GM12873 (cell line): ENCODE measurements at regions not wholly inside any gene's neighbourhood (a gene's known extent, or its start where the extent isn't known, plus 50 kb on each side); places are given as distances from the start of the nearest gene placed in this dataset.

Source experiments
- TF ChIP-seq, protein P1 (sequence below): IDR thresholded peaks from 2 replicates; pipeline ENCODE4 v1.5.1; 2012; ENCODE audit warnings: low read depth, mild to moderate bottlenecking, moderate library complexity, low read length, control low read depth; ENCODE audit not compliant: insufficient read depth; ENCODE audit errors: missing control alignments

DNA sequence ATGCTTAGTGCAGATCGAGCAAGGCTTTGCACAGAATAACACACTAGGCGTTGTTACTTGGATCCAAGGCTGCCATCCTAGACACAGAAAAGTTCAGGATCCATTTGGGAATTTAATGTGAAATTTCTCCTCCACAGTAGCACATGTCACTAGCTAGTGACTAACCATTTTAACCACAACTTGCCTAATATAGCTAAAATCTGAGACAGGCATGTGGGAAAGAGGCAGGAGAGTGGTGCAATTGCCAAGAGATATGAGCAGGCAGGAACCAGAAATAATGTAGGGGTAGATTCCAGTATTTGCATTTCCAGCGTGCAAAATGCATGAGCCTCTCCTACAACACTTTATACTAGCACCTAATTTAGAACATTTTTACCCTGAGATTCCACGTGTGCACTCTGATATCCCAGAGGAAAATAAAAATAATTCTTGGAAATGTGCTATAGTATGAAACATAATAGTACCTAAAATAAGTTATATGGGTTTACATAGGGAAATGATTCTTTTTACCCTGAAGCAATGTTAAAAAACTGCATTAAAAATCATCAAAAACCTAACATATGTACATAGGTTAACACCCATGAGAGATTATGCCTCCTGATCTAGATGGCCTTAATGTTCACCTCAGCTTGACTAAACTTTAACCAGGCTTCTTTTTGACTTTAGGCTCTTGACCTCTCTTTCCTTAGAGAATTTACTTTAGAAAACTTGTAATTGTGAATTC lies 1230.6 kb upstream of the NUDT12 start:
- TF ChIP-seq, protein P1, sequence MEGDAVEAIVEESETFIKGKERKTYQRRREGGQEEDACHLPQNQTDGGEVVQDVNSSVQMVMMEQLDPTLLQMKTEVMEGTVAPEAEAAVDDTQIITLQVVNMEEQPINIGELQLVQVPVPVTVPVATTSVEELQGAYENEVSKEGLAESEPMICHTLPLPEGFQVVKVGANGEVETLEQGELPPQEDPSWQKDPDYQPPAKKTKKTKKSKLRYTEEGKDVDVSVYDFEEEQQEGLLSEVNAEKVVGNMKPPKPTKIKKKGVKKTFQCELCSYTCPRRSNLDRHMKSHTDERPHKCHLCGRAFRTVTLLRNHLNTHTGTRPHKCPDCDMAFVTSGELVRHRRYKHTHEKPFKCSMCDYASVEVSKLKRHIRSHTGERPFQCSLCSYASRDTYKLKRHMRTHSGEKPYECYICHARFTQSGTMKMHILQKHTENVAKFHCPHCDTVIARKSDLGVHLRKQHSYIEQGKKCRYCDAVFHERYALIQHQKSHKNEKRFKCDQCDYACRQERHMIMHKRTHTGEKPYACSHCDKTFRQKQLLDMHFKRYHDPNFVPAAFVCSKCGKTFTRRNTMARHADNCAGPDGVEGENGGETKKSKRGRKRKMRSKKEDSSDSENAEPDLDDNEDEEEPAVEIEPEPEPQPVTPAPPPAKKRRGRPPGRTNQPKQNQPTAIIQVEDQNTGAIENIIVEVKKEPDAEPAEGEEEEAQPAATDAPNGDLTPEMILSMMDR, result no peak

DNA sequence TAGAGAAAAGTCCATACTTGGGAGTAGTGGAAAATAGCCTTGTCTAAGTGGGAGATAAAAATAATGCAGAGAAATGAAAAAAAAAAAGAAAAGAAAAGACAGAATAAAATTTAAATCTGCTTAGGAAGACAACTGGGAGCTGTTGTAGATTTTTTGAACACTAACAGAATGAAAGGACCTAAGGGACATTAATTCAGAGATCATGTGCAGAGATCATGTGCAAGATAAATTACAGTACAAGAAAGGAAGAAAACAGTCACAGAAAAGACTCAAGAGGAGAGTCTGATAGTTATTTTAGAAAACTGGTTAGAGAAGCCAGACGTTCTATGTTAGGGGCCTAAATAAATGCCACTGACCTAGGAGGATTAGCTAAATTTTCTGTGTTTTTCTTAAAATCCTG lies 1226.8 kb upstream of the NUDT12 start:
- TF ChIP-seq, protein P1, result no peak

DNA sequence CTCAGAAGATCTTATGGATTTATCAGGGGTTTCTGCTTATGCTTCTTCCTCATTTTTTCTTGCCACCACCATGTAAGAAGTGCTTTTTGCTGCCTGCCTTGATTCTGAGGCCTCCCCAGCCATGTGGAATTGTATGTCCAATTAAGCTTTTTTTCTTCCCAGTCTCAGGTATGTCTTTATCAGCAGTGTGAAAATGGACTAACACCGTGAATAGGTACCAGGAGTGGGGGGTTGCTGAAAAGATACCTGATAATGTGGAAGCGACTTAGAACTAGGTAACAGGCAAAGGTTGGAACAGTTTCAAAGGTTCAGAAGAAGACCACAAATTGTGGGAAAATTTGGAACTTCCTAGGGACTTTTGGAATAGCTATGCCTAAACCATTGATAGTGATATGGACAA lies 1222.5 kb upstream of the NUDT12 start:
- TF ChIP-seq, protein P1, result no peak

DNA sequence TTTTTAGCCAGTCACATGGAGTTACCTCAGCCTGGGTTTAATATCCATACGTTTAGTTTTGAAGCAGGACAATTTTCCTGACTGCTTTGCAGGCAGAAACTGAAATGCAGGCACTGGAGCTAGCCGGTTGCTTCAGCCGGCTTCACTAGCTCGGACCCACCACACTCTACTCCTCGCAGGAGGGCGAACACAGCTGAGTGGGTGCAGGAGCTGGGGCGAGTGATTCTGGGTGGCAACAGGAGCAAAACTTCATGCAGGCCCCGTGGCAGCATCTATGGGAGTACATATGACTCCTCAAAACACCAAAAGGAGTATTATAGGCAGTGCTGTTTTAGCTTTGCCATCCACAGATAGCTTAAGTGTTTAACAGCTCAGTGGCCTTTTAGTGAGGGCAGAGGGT lies 1211.8 kb upstream of the NUDT12 start:
- TF ChIP-seq, protein P1, result no peak

DNA sequence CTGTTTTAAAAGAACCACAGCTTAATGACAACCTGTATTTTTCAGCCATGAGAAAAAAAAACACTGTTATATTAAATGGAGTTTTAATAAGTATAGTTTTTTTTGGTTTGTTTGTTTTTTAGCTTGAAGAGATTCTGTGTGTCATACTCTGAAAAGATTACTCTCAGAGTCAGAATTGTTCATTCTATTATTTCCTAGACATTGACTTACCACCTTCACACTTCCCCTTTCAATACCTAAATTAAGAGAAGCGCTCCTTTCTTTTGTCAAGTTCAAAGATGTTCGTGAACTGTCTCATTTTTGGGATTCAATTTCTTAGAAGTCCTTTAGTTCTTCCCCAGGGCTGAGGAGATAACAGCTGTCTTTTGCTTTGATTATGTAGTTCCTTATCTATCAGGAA lies 1201.6 kb upstream of the NUDT12 start:
- TF ChIP-seq, protein P1, result no peak

DNA sequence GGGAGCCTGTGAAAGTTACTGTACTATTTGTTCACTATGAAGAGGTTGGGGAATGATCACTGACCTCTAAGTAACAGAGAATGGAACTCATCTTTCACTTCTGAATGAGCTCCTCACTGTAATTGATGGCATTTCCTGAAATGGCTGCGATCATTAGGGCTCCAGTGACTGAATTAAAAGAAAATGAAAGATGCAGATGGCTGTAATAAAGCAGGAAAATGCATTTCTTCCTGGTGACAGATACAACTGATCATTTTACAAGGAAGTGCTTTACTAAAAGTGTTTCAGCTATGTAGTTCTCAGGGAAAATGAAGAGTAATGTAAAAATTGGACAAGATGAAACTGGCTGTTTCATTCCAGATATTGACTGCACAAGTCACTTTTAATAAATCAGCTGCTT lies 1200.6 kb upstream of the NUDT12 start:
- TF ChIP-seq, protein P1, result no peak

DNA sequence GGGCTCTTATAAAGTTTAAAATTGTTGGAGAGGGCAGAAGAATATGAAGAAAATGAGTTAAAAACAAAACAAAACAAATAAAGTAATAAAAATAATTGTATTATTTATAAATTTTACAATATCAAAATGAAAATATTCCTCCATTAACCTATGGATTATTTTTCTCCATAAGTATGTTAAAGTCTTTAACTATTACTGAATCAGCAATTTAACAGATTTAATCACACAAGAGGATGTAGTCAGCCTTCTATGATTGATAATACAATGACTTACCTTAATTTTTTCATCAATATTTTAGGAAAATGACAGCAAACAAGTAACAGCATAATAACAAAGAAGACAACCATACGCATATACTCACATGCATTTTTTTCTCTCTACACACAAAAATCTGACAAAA lies 1195.3 kb upstream of the NUDT12 start:
- TF ChIP-seq, protein P1, result no peak
